K562 (cell line): ENCODE measurements at regions not wholly inside any gene's neighbourhood (a gene's known extent, or its start where the extent isn't known, plus 50 kb on each side); places are given as distances from the start of the nearest gene placed in this dataset.
"Not testable (repeated sequence)": the region's sequence is repeated elsewhere in the genome, so short reads cannot be mapped to it uniquely, and the experiment has no call there.

Source experiments
- ATAC-seq: fragments of 200-7000 bp; cut with Tn5 transposase; 3 replicates; pipeline ENCODE4 v1.9.1; 2020; ENCODE audit warnings: moderate library complexity
- BruUV-seq: library from RNA; stranded (reverse); fragments of 400-500 nt; replicated peaks from 2 replicates; lab custom pipeline; 2021; lab: Mats Ljungman, UMichigan
- CTCF ChIA-PET: fragments of 300-600 bp; formaldehyde crosslinking; extraction: SDS; loops from one replicate; lab custom pipeline; 2021; ENCODE audit warnings: low intra/inter-chr PET ratio; lab: Yijun Ruan, JAX
- POLR2A ChIA-PET: fragments of 300-600, 350-650 bp; sonication (Branson Sonifier 250); formaldehyde crosslinking; extraction: SDS; loops from one replicate; lab custom pipeline; 2021; ENCODE audit warnings: antibody characterized with exemption, inconsistent platforms; lab: Yijun Ruan, JAX
- DNase-seq, 4 experiments: peaks; one replicate each; pipeline versions ENCODE4 v3.0.0 to v3.0.0-alpha.2; 2011 to 2018; ENCODE audit warnings: low spot score in 3 of 4, mixed read lengths in 3 of 4; ENCODE audit errors: extremely low read depth in 1 of 4
- FAIRE-seq: peaks from 2 replicates; lab custom pipeline; 2011; peaks lifted over from hg19 to GRCh38; lab: Jason Lieb, UNC
- H2AFZ ChIP-seq: 2 replicates; pipeline ENCODE4 v1.6.0; 2011; ENCODE audit warnings: low read depth, low read length, control low read depth, inconsistent platforms
- H3K27ac ChIP-seq: fragments of 200-600 bp; 3 replicates; pipeline ENCODE4 v1.8.0; 2011; ENCODE audit warnings: low read depth, mild to moderate bottlenecking, control low read depth, inconsistent platforms, low read length, moderate library complexity, mixed read lengths; ENCODE audit errors: extremely low read depth
- H3K27me3 ChIP-seq, 2 experiments: fragments of 300-600 bp in 1 of 2; 2 replicates in 1 of 2; 3 replicates in 1 of 2; pipeline versions ENCODE4 v1.6.0 to v1.8.0; 2011; ENCODE audit warnings: inconsistent platforms in 2 of 2, low read length in 2 of 2, mild to moderate bottlenecking in 1 of 2, mixed read lengths in 1 of 2, moderate library complexity in 1 of 2; ENCODE audit not compliant: control insufficient read depth in 2 of 2, insufficient read depth in 2 of 2
- H3K36me3 ChIP-seq: fragments of 300-600 bp; 3 replicates; pipeline ENCODE4 v1.8.0; 2011; ENCODE audit warnings: mild to moderate bottlenecking, low read length, inconsistent platforms; ENCODE audit not compliant: control insufficient read depth, insufficient read depth
- H3K4me1 ChIP-seq, 2 experiments: fragments of 200-600 bp in 1 of 2; replicated peaks in 1 of 2; 2 replicates in 1 of 2; 3 replicates in 1 of 2; pipeline versions ENCODE4 v1.5.1 to v1.8.0; 2011; ENCODE audit warnings: inconsistent platforms in 2 of 2, low read length in 2 of 2, mild to moderate bottlenecking in 1 of 2, mixed read lengths in 1 of 2, moderate library complexity in 1 of 2; ENCODE audit not compliant: control insufficient read depth in 2 of 2, insufficient read depth in 2 of 2
- H3K4me2 ChIP-seq: 2 replicates; pipeline ENCODE4 v1.6.1; 2011; ENCODE audit warnings: low read length, control low read depth, inconsistent platforms, mixed read lengths; ENCODE audit not compliant: insufficient read depth
- H3K4me3 ChIP-seq: fragments of 200-600 bp; sonication (generic), shearing (Covaris generic); 2 replicates; pipeline ENCODE4 v1.5.1; 2016; ENCODE audit warnings: control low read depth, inconsistent platforms
- H3K79me2 ChIP-seq: fragments of 200-600 bp; 3 replicates; pipeline ENCODE4 v1.8.0; 2011; ENCODE audit warnings: low read length, inconsistent platforms; ENCODE audit not compliant: control insufficient read depth, insufficient read depth
- H3K9ac ChIP-seq, 2 experiments: 2 replicates each; pipeline versions ENCODE4 v1.6.0 to v1.6.1; 2011; ENCODE audit warnings: low read depth in 2 of 2, low read length in 2 of 2, control low read depth in 1 of 2, inconsistent platforms in 1 of 2, mild to moderate bottlenecking in 1 of 2, mixed read lengths in 1 of 2; ENCODE audit not compliant: insufficient read depth in 1 of 2
- H3K9me1 ChIP-seq: one replicate; pipeline ENCODE4 v1.6.0; 2011; ENCODE audit warnings: inconsistent platforms, mild to moderate bottlenecking, low read length, moderate library complexity; ENCODE audit not compliant: control insufficient read depth, insufficient read depth
- H3K9me3 ChIP-seq: replicated peaks from 2 replicates; pipeline ENCODE4 v1.5.1; 2011; ENCODE audit warnings: low read depth, low read length, inconsistent platforms; ENCODE audit not compliant: control insufficient read depth, insufficient read depth
- H4K20me1 ChIP-seq: replicated peaks from 2 replicates; pipeline ENCODE4 v1.6.1; 2011; ENCODE audit warnings: low read length, inconsistent platforms, mixed read lengths; ENCODE audit not compliant: control insufficient read depth, insufficient read depth
- WGBS: fragments of 100-300 bp; shearing (Covaris generic); methylation state at CpG from one replicate; pipeline ENCODE4 v1.1.6; 2016; ENCODE audit warnings: low coverage, mixed read lengths; ENCODE audit not compliant: insufficient coverage; ENCODE audit errors: missing lambda C conversion rate; 5-methylcytosine and 5-hydroxymethylcytosine counted together
- in situ Hi-C: fragments of 300-500 bp; cut with MboI; formaldehyde crosslinking; loops from 4 replicates; pipeline ENCODE4 v1.15.0; 2018; ENCODE audit warnings: inconsistent platforms, mixed read lengths
- intact Hi-C: fragments of 100-400 bp; cut with micrococcal nuclease; formaldehyde crosslinking; loops from 2 replicates; pipeline ENCODE4 v1.14.2; 2022

DNA sequence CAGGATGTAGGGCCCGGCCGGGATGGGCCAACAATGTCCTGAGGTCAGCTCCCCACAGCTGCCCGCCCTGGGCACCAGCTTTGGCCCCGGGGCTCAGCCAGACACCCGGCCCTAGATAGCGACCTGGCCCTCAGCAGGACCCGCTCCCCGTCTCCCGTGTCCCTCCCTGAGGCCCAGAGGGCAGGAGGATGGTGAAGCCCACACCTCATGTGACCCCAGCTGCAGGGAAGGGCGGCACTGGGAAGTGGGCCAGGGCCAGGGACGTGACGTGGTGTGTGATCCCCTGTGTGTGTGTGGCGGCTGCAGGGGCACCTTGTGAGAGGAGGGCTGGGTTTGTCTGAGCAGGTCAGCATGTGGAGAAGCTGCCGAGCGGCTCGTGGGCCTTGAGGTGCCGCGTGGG lies 213.9 kb downstream of the TMEM121 start:
- H3K4me3 ChIP-seq, H2AFZ ChIP-seq, CTCF ChIA-PET, H3K27ac ChIP-seq, ATAC-seq, in situ Hi-C loops, H4K20me1 ChIP-seq, H3K27me3 ChIP-seq, intact Hi-C loops, H3K79me2 ChIP-seq, H3K4me1 ChIP-seq, BruUV-seq, DNase-seq, H3K9me1 ChIP-seq, H3K4me2 ChIP-seq, H3K9me3 ChIP-seq, FAIRE-seq, POLR2A ChIA-PET, H3K9ac ChIP-seq, H3K36me3 ChIP-seq: not testable (repeated sequence)
- WGBS = no CpG with 5 or more reads among the region's 18 CpGs

DNA sequence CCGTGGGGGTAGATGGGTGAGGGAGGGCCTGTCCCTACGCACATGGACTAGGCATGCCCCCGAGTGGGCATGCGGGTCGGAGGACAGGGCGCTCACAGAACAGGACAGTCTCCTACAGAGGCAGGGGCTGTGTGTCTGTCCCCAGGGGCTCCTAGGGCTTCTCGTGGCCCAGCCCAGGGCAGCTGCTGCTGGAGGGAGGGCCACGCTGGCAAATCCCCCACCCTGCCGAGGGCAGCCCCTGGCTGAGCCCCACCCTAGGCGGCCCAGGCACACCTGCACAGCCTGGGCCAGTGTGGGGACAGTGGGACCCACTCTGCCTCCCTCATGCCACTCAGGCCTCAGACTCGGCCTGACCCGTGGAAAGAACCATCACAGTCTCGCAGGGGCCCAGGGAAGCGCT lies 214.6 kb downstream of the TMEM121 start:
- H2AFZ ChIP-seq, in situ Hi-C loops, DNase-seq, intact Hi-C loops, H4K20me1 ChIP-seq, H3K9me1 ChIP-seq, H3K4me3 ChIP-seq, H3K9me3 ChIP-seq, H3K4me2 ChIP-seq, H3K27ac ChIP-seq, H3K79me2 ChIP-seq, H3K27me3 ChIP-seq, FAIRE-seq, POLR2A ChIA-PET, ATAC-seq, H3K4me1 ChIP-seq, H3K9ac ChIP-seq, BruUV-seq, H3K36me3 ChIP-seq, CTCF ChIA-PET: not testable (repeated sequence)
- no CpG with 5 or more reads among the region's 14 CpGs for WGBS

DNA sequence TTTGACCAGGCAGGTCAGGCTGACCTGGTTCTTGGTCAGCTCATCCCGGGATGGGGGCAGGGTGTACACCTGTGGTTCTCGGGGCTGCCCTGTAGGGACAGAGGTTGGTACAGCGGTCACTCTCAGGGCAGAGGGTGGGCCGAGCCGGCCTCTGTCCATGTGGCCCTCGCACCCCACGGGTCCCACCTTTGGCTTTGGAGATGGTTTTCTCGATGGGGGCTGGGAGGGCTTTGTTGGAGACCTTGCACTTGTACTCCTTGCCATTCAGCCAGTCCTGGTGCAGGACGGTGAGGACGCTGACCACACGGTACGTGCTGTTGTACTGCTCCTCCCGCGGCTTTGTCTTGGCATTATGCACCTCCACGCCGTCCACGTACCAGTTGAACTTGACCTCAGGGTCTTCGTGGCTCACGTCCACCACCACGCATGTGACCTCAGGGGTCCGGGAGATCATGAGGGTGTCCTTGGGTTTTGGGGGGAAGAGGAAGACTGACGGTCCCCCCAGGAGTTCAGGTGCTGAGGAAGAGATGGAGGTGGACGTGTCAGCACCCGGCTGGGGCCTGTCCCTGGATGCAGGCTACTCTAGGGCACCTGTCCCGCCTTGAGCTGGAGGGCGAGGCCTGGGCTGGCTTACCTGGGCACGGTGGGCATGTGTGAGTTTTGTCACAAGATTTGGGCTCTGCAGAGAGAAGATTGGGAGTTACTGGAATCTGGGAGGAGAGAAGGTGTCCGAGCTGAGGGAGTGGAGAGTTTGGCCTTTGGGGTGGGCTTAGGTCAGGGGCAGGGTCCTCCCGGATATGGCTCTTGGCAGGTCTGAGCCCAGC lies 215.5 kb downstream of the TMEM121 start:
- H3K27ac ChIP-seq = not testable (repeated sequence)

More for the DNA sequence above, 215.5 kb downstream of the TMEM121 start:
- H3K79me2 ChIP-seq, FAIRE-seq, H3K4me1 ChIP-seq, H4K20me1 ChIP-seq, H3K9me1 ChIP-seq, H3K36me3 ChIP-seq, CTCF ChIA-PET, H3K9ac ChIP-seq, H3K27me3 ChIP-seq, ATAC-seq, in situ Hi-C loops, intact Hi-C loops, H3K4me2 ChIP-seq, POLR2A ChIA-PET, BruUV-seq, DNase-seq, H2AFZ ChIP-seq, H3K4me3 ChIP-seq, H3K9me3 ChIP-seq: not testable (repeated sequence)
- under 1% methylated on average over 18 of the region's 29 CpGs for WGBS
